NAMALWA (cell line): ENCODE measurements at regions not wholly inside any gene's neighbourhood (a gene's known extent, or its start where the extent isn't known, plus 50 kb on each side); places are given as distances from the start of the nearest gene placed in this dataset.
A peak's percentile ranks its signal among the peaks of the same experiment; 100 is the strongest.

Experiments used
- DNase-seq: peaks from one replicate; pipeline ENCODE4 v3.0.0-alpha.2; 2015; ENCODE audit warnings: low spot score

- no peak for DNase-seq
Observed at GRCh38 chr14:54310851-54311228, 86.0 kb upstream of the CDKN3 start.

DNA sequence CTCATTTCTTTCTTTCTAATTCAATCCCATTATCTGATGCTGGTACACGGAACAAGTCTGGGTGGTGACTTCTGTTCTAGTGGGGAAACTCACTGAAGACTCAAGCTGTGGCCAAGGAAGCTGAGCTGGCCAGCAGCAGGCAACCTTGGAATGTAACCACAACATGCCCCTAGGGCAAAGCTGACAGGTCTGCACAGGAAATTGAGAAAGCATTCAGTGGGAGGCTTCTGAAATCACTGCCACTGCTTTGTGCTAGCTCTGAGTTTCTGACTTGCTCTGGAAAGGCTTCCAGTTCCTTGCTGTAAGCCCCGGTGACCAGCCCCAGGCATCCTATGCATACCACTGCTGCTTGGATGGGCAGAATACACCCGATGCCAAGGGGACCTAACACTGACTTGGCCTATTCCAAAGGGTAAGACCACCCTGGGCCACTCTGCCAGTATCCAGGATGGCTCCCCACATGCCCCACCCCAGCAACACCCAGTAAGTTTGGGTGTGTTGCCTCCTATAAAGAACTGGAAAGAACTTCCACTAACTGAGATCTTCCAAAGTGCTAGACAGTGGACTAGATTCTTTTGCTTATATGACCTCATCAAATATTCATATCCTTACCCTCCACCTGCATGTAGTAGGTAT is 84.5 kb upstream of the CDKN3 start:
- DNase-seq, result no peak

- no peak for DNase-seq
Observed at GRCh38 chr14:54314365-54315104, 82.3 kb upstream of the CDKN3 start.

- no peak for DNase-seq
Observed at GRCh38 chr14:54316652-54317051, 80.2 kb upstream of the CDKN3 start.

- DNase-seq, result no peak
Observed at GRCh38 chr14:54317391-54317790, 79.4 kb upstream of the CDKN3 start.

- no peak for DNase-seq
Observed at GRCh38 chr14:54322246-54322645, 74.6 kb upstream of the CDKN3 start.

- no peak for DNase-seq
Observed at GRCh38 chr14:54322701-54323337, 74.0 kb upstream of the CDKN3 start.

DNA sequence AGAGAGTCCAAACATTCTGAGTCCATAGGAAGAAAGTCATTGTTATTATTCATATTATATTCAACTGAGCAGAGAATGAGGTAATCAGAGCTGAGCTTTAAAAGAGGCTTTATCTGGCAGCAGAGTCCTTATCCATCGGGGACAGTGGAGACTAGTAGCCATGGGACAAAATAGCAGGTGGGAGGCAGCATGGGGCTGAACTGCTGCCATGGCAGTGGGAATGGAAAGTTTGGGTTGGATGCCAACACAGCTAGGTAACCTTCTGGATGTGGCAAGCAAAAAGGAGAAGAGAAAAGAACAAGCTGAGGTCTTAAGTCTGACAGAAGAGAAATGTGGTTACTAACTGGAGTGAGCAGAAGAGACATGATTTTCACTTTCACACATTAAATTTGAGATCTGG is 71.0 kb upstream of the CDKN3 start:
- no peak for DNase-seq

- DNase-seq, result peak; percentile 45
Observed at GRCh38 chr14:54329082-54329695, 67.6 kb upstream of the CDKN3 start.

- DNase-seq, result no peak
Observed at GRCh38 chr14:54330876-54331275, 65.9 kb upstream of the CDKN3 start.

- no peak for DNase-seq
Observed at GRCh38 chr14:54331516-54331915, 65.3 kb upstream of the CDKN3 start.

DNA sequence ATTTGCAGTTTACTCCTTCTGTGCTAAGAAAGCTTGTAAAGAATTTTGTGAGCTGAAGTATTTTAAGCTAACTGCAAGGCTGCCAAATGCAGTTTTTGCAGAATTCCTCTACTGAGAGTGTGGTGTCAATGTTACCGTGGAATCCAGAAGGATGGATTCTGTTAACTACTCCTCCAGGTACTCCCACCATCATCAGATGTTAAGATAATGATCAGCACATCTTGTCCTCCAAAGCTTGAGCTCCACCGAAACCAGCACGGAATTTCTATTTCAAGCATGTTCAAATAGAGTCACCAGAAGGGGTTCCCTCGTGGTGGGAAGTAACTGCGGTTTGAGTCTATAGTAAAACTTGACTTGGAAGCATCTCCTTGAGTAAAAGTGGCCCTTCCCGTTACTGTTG is 64.3 kb upstream of the CDKN3 start:
- no peak for DNase-seq

DNA sequence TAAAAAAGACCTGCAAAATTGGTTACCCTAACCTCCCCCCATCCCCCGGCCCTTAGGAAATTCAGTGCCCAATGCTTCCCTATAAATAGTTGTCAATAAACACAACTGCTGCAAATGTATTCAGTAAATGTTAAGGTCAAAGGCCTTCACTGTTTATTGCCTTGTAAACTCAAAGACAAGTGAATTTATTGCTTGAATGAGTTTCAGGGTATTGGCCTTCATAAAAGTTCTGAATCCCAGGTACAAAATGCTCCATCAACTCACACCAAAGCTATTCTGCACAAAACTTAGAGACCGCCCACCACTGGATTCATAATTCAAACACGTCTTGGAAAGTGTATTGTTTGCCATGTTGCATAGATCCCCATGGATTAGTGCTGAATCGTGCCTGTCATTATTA is 63.3 kb upstream of the CDKN3 start:
- DNase-seq, result no peak

- DNase-seq, result no peak
Observed at GRCh38 chr14:54335569-54336155, 61.1 kb upstream of the CDKN3 start.

DNA sequence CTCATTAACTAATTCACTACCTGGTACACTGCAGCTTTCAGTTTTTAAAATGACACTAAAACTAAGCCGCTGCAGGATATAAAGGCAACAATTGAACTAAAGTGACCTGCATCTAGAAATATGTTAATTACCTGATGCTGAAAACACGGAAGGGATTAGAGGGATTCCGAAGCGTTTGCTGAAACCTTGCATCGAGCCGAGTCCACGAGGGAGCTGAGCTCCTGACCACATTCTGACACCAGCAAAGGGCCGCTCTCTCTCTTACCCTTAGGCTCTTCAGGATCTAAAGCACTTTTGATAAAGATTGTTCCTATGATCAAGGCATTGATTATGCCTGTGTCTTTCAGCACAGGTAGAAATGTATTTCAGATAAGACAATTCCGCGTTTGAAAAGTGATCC is 59.5 kb upstream of the CDKN3 start:
- no peak for DNase-seq

- peak; percentile 5 for DNase-seq
Observed at GRCh38 chr14:54338696-54339317, 58.0 kb upstream of the CDKN3 start.

DNA sequence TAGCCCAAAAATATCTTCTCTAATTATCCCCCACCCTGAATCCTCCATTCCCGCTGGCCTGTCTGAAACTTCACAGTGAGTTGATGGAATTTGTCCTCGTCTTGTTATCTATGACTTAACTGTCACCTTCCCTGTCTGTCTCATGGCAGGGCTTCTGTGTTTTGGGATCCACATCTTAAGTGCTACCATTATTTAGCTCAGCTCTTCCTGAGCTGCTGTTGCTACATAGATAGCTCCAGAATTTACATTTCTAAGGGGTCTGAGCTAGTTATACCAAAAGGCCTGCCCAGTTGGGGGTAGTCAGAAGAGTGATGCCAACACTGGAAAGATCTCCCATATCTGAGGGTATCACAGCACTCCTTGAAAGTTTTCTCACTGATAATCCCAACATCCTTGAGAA is 57.0 kb upstream of the CDKN3 start:
- no peak for DNase-seq

DNA sequence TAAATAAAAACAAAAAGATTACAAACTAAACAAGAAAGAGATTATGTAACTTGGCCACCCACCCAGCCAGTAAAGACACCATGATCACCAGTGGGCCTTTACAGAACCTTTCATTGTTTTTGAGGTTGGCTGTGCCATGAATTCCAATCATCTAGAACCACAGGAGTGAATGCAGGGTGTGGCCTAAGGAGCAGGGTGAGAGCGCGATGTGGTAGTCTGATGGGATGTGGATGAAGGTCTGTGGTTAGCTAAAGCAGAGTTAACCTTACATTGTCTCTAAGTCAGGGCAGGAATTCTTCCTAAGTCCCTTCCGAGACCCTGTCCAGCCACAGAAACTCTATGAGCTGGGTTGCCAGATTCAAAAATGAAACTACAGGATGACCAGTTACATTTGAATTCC is 54.0 kb upstream of the CDKN3 start:
- DNase-seq, result no peak

DNA sequence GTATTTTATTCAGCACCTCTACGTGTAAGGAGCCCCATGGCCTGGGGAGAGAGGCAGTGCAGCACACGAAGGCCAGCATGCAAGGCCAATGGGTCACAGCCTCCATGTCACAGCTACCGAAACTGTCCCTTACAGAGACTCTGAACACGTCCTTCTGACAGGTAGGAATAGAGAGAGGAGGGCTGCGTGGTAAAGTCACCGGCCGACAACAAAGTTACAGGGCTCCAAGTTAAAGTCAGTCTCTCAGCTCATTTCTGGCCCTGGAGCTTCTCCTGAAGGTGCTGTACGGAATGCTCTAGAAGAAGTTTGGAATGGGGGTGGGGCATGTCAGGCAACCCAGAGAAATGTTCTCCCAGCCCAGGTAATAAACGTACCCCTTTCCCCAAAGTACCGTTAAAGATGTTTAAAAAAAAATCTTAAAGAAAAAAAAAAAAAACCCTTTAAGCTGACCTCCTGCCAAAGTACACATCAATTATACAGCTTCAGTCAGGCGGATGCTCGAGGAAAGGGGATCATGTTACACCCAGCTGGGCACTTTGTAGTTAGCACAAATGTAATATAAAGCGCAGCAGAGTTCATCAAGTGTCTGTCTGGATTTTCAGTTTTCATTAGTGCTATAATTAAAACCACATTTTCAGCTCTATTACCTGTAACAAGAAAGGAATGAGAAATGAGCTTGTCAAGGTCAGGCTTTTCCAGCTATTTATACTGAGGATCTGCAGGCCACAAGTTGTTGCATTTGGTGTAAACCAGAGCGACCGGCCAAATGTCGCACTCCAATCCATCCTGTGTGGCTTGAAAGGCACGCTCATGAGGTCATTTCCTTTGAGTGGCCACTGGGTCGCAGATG is 53.3 kb upstream of the CDKN3 start:
- DNase-seq, result no peak

- no peak for DNase-seq
Observed at GRCh38 chr14:54344445-54344844, 52.4 kb upstream of the CDKN3 start.

GRCh38 chr14:54346257-54346656 is 50.5 kb upstream of the CDKN3 start:
- DNase-seq, result no peak
